ENCODE measurements at regions not wholly inside any gene's neighbourhood (a gene's known extent, or its start where the extent isn't known, plus 50 kb on each side); places are given as distances from the start of the nearest gene placed in this dataset.

GRCh38 chr10:36476399-36476798 lies 649.0 kb upstream of the ANKRD30A start:
- Histone ChIP-seq H3K36me3 (no peaks in the 10 kb centered on the region), H3K27ac (no peak overlapping the region), H3K27me3 (no peaks in the 10 kb centered on the region), H3K4me1 (no peaks in the 10 kb centered on the region), H3K4me3 (no peak overlapping the region), H3K9me3 (no peaks in the 10 kb centered on the region)
- intact Hi-C loops (cut with DNase I), result no loop called here
- TF ChIP-seq CTCF (IDR thresholded peaks at IDR 0.05), result no peak
- DNase-seq (ENCODE audit: low spot score in 2 of 2), result no peak

GRCh38 chr10:36475746-36476145 lies 649.7 kb upstream of the ANKRD30A start:
- no peak overlapping the region for H3K4me3 ChIP-seq
- no peaks in the 10 kb centered on the region for H3K4me1 ChIP-seq
- no peak for DNase-seq (ENCODE audit: low spot score in 2 of 2)
- no peak overlapping the region for H3K27ac ChIP-seq
- H3K9me3 ChIP-seq, result no peaks in the 10 kb centered on the region
- H3K27me3 ChIP-seq, result no peaks in the 10 kb centered on the region
- TF ChIP-seq CTCF (IDR thresholded peaks at IDR 0.05), result no peak
- intact Hi-C loops (cut with DNase I), result no loop called here
- no peaks in the 10 kb centered on the region for H3K36me3 ChIP-seq

GRCh38 chr10:36474456-36474855 lies 650.9 kb upstream of the ANKRD30A start:
- no peak for TF ChIP-seq CTCF (IDR thresholded peaks at IDR 0.05)
- Histone ChIP-seq H3K4me1 (no peaks in the 10 kb centered on the region), H3K9me3 (no peaks in the 10 kb centered on the region), H3K36me3 (no peaks in the 10 kb centered on the region), H3K27me3 (no peaks in the 10 kb centered on the region), H3K4me3 (no peak overlapping the region), H3K27ac (no peak overlapping the region)
- intact Hi-C loops (cut with DNase I), result no loop called here
- no peak for DNase-seq (ENCODE audit: low spot score in 2 of 2)

GRCh38 chr10:36473122-36473521 lies 652.3 kb upstream of the ANKRD30A start:
- no peaks in the 10 kb centered on the region for H3K4me1 ChIP-seq
- no peak for TF ChIP-seq CTCF (IDR thresholded peaks at IDR 0.05)
- no peaks in the 10 kb centered on the region for H3K9me3 ChIP-seq
- no peak overlapping the region for H3K27ac ChIP-seq
- H3K27me3 ChIP-seq, result no peaks in the 10 kb centered on the region
- H3K36me3 ChIP-seq, result no peaks in the 10 kb centered on the region
- intact Hi-C loops (cut with DNase I), result no loop called here
- H3K4me3 ChIP-seq, result no peak overlapping the region
- DNase-seq (ENCODE audit: low spot score in 2 of 2), result no peak

GRCh38 chr10:36469585-36469984 lies 655.8 kb upstream of the ANKRD30A start:
- no peak for TF ChIP-seq CTCF (IDR thresholded peaks at IDR 0.05)
- Histone ChIP-seq H3K4me1 (peaks cover 0 to 2% of the 10 kb centered on the region in 2 donors), H3K36me3 (no peaks in the 10 kb centered on the region), H3K9me3 (no peaks in the 10 kb centered on the region), H3K27ac (no peak overlapping the region), H3K27me3 (no peaks in the 10 kb centered on the region), H3K4me3 (no peak overlapping the region)
- intact Hi-C loops (cut with DNase I), result no loop called here
- no peak for DNase-seq (ENCODE audit: low spot score in 2 of 2)

GRCh38 chr10:36468620-36469019 lies 656.8 kb upstream of the ANKRD30A start:
- Histone ChIP-seq H3K4me1 (peaks cover 0 to 2% of the 10 kb centered on the region in 2 donors), H3K9me3 (no peaks in the 10 kb centered on the region), H3K27me3 (no peaks in the 10 kb centered on the region), H3K4me3 (no peak overlapping the region), H3K36me3 (no peaks in the 10 kb centered on the region), H3K27ac (no peak overlapping the region)
- no peak for TF ChIP-seq CTCF (IDR thresholded peaks at IDR 0.05)
- no peak for DNase-seq (ENCODE audit: low spot score in 2 of 2)
- intact Hi-C loops (cut with DNase I), result no loop called here

Data from ascending aorta (tissue), 2 donors.